Liver (tissue), 8 donors: ENCODE measurements at regions not wholly inside any gene's neighbourhood (a gene's known extent, or its start where the extent isn't known, plus 50 kb on each side); places are given as distances from the start of the nearest gene placed in this dataset.

Experiments used
- DNase-seq: peaks from one replicate; pipeline ENCODE4 v3.0.0-alpha.2; 2017; ENCODE audit warnings: low spot score
- H3K27ac ChIP-seq, 2 donors: one replicate each; pipeline ENCODE4 v1.7.0; 2013; ENCODE audit warnings: inconsistent platforms in 2 of 2, low read length in 2 of 2, control low read depth in 1 of 2, low read depth in 1 of 2, mild to moderate bottlenecking in 1 of 2
- H3K27me3 ChIP-seq, 4 donors: one replicate each; pipeline versions ENCODE4 v1.6.1 to v1.7.0; 2013; ENCODE audit warnings: low read length in 3 of 4, inconsistent platforms in 1 of 4, mild to moderate bottlenecking in 1 of 4, moderate library complexity in 1 of 4; ENCODE audit not compliant: control insufficient read depth in 4 of 4, insufficient read depth in 4 of 4
- H3K36me3 ChIP-seq, 4 donors: one replicate each; pipeline versions ENCODE4 v1.6.1 to v1.7.0; 2013; ENCODE audit warnings: low read length in 3 of 4, mild to moderate bottlenecking in 3 of 4, low read depth in 1 of 4, moderate library complexity in 1 of 4; ENCODE audit not compliant: control insufficient read depth in 4 of 4, insufficient read depth in 3 of 4
- H3K4me1 ChIP-seq, 4 donors: one replicate each; pipeline versions ENCODE4 v1.6.1 to v1.7.0; 2013; ENCODE audit warnings: low read length in 3 of 4, mild to moderate bottlenecking in 3 of 4, moderate library complexity in 1 of 4; ENCODE audit not compliant: control insufficient read depth in 4 of 4, insufficient read depth in 4 of 4
- H3K4me3 ChIP-seq, 3 donors: one replicate each; pipeline versions ENCODE4 v1.6.1 to v1.7.0; 2013; ENCODE audit warnings: low read length in 3 of 3, control low read depth in 1 of 3, low read depth in 1 of 3, mild to moderate bottlenecking in 1 of 3
- H3K9ac ChIP-seq, 2 donors: one replicate each; pipeline ENCODE4 v1.7.0; 2013; ENCODE audit warnings: low read length in 2 of 2, mild to moderate bottlenecking in 2 of 2, moderate library complexity in 2 of 2, control low read depth in 1 of 2, low read depth in 1 of 2
- H3K9me3 ChIP-seq, 4 donors: one replicate each; pipeline versions ENCODE4 v1.6.1 to v1.7.0; 2013; ENCODE audit warnings: low read length in 3 of 4; ENCODE audit not compliant: control insufficient read depth in 4 of 4
- FOXA1 ChIP-seq: IDR thresholded peaks from 2 replicates; pipeline ENCODE4 v1.6.1; 2016; ENCODE audit warnings: antibody characterized with exemption
- FOXA2 ChIP-seq: IDR thresholded peaks from 2 replicates; pipeline ENCODE4 v1.6.1; 2016; ENCODE audit warnings: antibody characterized with exemption
- HNF4A ChIP-seq, 2 donors: conservative IDR thresholded peaks; 2 replicates each; pipeline ENCODE4 v1.6.1; 2016; ENCODE audit warnings: antibody characterized with exemption in 2 of 2, mild to moderate bottlenecking in 2 of 2
- JUND ChIP-seq, 2 donors: IDR thresholded peaks; 2 replicates each; pipeline ENCODE4 v1.6.1; 2016; ENCODE audit warnings: antibody characterized with exemption in 2 of 2
- NR2F2 ChIP-seq: IDR thresholded peaks from 2 replicates; pipeline ENCODE4 v1.6.1; 2016; ENCODE audit warnings: antibody characterized with exemption
- RAD21 ChIP-seq, 2 donors: IDR thresholded peaks; 2 replicates each; pipeline ENCODE4 v1.6.1; 2016; ENCODE audit warnings: antibody characterized with exemption in 2 of 2, mild to moderate bottlenecking in 2 of 2
- RXRA ChIP-seq, 2 donors: IDR thresholded peaks; 2 replicates each; pipeline ENCODE4 v1.6.1; 2017 to 2018; ENCODE audit warnings: antibody characterized with exemption in 2 of 2, mild to moderate bottlenecking in 1 of 2
- TAF1 ChIP-seq: conservative IDR thresholded peaks from 2 replicates; pipeline ENCODE4 v1.6.1; 2016; ENCODE audit warnings: antibody characterized with exemption, mild to moderate bottlenecking
- WGBS: extraction: QIAGEN DNeasy Blood & Tissue Kit; methylation state at CpG from one replicate; pipeline ENCODE4 v1.1.7; 2013; 5-methylcytosine and 5-hydroxymethylcytosine counted together
- TF ChIP-seq, protein P1 (sequence below): IDR thresholded peaks from 2 replicates; pipeline ENCODE4 v1.6.1; 2016; ENCODE audit warnings: antibody characterized with exemption
- TF ChIP-seq, protein P2 (sequence below): IDR thresholded peaks from 2 replicates; pipeline ENCODE4 v1.6.1; 2016; ENCODE audit warnings: antibody characterized with exemption
- TF ChIP-seq, protein P3 (sequence below): fragments of 150-350 bp; IDR thresholded peaks from 2 replicates; pipeline ENCODE4 v1.5.1; 2017; ENCODE audit warnings: improper control_type of control experiment, low read depth, low read length; ENCODE audit not compliant: missing input control
- donor health status: healthy.
- donor health status: healthy.
- donor health status: healthy.
- donor health status: healthy.
- donor health status: healthy.

DNA sequence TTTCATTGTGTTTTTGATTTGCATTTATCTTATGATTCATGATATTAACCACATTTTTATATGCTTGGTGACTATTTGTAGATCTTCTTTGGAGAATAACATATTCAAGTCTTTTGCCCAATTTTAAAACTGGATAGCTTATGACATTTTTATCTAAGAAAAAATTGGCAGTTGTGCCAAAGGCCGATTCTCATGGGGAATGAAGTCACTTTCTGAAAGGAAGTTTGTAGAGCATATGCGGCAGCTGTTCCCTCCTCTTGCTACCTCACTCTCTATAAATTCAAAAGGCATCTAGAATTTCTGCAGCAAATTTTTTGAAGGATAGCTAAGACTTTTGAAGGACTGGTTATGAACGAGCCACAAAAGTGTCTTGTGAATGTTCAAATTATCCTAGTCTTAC is 2353.5 kb downstream of the ARAP2 start:
- no peaks in the 10 kb centered on the region for H3K9me3 ChIP-seq
- H3K27ac ChIP-seq = no peak overlapping the region
- H3K4me1 ChIP-seq = no peaks in the 10 kb centered on the region
- no peak overlapping the region for H3K4me3 ChIP-seq
- no peak overlapping the region for H3K9ac ChIP-seq
- H3K36me3 ChIP-seq = no peaks in the 10 kb centered on the region
- WGBS = 77% methylated on average over 3 of the region's 3 CpGs
- H3K27me3 ChIP-seq = no peaks in the 10 kb centered on the region
- no peak for DNase-seq
- TF ChIP-seq JUND (IDR thresholded peaks at IDR 0.05) = no peak
- no peak for TF ChIP-seq FOXA2

DNA sequence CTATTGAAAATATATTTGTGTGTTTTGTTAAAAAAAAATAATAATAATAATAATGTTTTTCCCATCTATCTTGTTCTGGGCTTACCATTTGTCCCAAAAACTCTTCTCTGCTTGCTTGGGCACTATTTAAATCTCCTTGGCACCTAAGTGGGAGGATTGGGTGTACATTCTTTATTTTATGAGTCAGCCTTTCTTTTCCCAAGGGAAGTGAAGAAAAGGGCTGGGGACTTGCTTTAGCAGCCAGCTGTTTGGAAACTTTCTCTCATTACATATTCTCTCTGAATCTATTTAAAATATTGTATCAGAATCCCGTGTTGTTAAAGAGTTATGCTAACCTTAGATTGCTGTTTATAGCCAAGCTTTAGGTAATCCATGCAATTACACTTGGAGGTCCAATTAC is 2332.4 kb downstream of the ARAP2 start:
- TF ChIP-seq RXRA (IDR thresholded peaks at IDR 0.05) (no peak), TAF1 (no peak), FOXA1 (no peak)

DNA sequence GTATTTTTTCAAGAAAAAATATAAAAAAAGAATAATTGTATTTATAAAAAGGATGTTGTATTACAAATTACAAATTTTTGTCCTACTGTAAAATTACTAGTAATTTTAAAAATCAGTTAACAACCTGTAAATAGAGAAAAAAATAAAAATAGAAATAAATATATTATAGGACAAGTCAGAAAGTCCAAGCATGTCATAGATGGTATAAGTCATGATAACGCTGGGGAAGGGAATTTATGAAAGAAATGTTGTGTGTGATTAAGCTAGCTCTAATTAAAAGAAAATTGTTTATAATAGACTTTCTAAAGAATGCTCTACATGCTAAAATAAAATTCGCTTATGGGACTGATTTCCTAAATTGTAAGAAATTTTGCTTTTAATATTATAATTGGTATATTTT is 2329.9 kb downstream of the ARAP2 start:
- Histone ChIP-seq H3K9me3 (no peaks in the 10 kb centered on the region), H3K27ac (no peak overlapping the region), H3K4me1 (no peaks in the 10 kb centered on the region), H3K27me3 (no peaks in the 10 kb centered on the region), H3K4me3 (no peak overlapping the region), H3K36me3 (no peaks in the 10 kb centered on the region), H3K9ac (no peak overlapping the region)
- no peak for DNase-seq
- no peak for TF ChIP-seq RXRA (IDR thresholded peaks at IDR 0.05)
- TF ChIP-seq HNF4A (conservative IDR thresholded peaks at IDR 0.05) = no peak
- TF ChIP-seq NR2F2 = no peak
- TF ChIP-seq FOXA1 = no peak
- WGBS = 67% methylated on average over 2 of the region's 2 CpGs

More for the DNA sequence above, 2332.4 kb downstream of the ARAP2 start:
- no peaks in the 10 kb centered on the region for H3K27me3 ChIP-seq
- 50% methylated on average over 1 of the region's 1 CpG for WGBS
- no peak overlapping the region for H3K27ac ChIP-seq
- no peak overlapping the region for H3K9ac ChIP-seq
- no peaks in the 10 kb centered on the region for H3K36me3 ChIP-seq
- no peaks in the 10 kb centered on the region for H3K9me3 ChIP-seq
- no peaks in the 10 kb centered on the region for H3K4me1 ChIP-seq
- DNase-seq = no peak
- H3K4me3 ChIP-seq = no peak overlapping the region

DNA sequence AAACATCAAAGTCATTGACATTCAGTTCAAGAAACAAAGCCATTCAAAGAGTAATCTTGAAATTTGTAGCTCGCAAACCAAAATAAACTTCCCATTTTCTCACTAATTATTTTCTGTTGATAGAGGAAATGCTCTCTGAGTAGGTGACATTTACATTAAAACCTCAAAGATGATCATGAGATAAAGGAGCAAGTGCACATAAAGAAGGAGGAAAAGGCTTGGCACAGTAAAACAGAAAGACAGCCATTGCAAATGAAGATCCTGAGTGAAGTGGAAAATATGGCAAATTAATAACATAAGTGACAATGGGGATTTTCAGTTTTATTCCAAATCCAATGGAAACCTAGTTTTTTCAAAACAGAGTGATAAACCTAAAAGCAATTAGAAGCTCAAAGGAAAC is 2320.8 kb downstream of the ARAP2 start:
- 90% methylated on average over 1 of the region's 1 CpG for WGBS
- H3K9ac ChIP-seq = no peak overlapping the region
- DNase-seq = no peak

More for the DNA sequence above, 2320.8 kb downstream of the ARAP2 start:
- Histone ChIP-seq H3K36me3 (no peaks in the 10 kb centered on the region), H3K9me3 (no peaks in the 10 kb centered on the region), H3K4me3 (no peak overlapping the region), H3K4me1 (no peaks in the 10 kb centered on the region), H3K27ac (no peak overlapping the region), H3K27me3 (no peaks in the 10 kb centered on the region)
- TF ChIP-seq TAF1 (no peak), RAD21 (IDR thresholded peaks at IDR 0.05) (no peak), FOXA2 (no peak)
- TF ChIP-seq, protein P1, sequence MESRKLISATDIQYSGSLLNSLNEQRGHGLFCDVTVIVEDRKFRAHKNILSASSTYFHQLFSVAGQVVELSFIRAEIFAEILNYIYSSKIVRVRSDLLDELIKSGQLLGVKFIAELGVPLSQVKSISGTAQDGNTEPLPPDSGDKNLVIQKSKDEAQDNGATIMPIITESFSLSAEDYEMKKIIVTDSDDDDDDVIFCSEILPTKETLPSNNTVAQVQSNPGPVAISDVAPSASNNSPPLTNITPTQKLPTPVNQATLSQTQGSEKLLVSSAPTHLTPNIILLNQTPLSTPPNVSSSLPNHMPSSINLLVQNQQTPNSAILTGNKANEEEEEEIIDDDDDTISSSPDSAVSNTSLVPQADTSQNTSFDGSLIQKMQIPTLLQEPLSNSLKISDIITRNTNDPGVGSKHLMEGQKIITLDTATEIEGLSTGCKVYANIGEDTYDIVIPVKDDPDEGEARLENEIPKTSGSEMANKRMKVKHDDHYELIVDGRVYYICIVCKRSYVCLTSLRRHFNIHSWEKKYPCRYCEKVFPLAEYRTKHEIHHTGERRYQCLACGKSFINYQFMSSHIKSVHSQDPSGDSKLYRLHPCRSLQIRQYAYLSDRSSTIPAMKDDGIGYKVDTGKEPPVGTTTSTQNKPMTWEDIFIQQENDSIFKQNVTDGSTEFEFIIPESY = no peak
- TF ChIP-seq, protein P2, sequence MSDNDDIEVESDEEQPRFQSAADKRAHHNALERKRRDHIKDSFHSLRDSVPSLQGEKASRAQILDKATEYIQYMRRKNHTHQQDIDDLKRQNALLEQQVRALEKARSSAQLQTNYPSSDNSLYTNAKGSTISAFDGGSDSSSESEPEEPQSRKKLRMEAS = no peak
- TF ChIP-seq, protein P3, sequence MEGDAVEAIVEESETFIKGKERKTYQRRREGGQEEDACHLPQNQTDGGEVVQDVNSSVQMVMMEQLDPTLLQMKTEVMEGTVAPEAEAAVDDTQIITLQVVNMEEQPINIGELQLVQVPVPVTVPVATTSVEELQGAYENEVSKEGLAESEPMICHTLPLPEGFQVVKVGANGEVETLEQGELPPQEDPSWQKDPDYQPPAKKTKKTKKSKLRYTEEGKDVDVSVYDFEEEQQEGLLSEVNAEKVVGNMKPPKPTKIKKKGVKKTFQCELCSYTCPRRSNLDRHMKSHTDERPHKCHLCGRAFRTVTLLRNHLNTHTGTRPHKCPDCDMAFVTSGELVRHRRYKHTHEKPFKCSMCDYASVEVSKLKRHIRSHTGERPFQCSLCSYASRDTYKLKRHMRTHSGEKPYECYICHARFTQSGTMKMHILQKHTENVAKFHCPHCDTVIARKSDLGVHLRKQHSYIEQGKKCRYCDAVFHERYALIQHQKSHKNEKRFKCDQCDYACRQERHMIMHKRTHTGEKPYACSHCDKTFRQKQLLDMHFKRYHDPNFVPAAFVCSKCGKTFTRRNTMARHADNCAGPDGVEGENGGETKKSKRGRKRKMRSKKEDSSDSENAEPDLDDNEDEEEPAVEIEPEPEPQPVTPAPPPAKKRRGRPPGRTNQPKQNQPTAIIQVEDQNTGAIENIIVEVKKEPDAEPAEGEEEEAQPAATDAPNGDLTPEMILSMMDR = no peak
